CD4-positive, CD25-positive, alpha-beta regulatory T cell (primary cell): ENCODE measurements at regions not wholly inside any gene's neighbourhood (a gene's known extent, or its start where the extent isn't known, plus 50 kb on each side); places are given as distances from the start of the nearest gene placed in this dataset.

Source experiments
- ATAC-seq, 2 donors: fragments of 150-1000 bp; cut with Tn5 transposase; one replicate each; pipeline ENCODE4 v1.10.0; 2021; ENCODE audit warnings: low read depth in 2 of 2, moderate number of reproducible peaks in 2 of 2, moderate library complexity in 1 of 2
- DNase-seq, 3 donors: peaks; one replicate each; pipeline versions ENCODE4 v3.0.0 to v3.0.0-alpha.2; 2012 to 2022; ENCODE audit warnings: mixed read lengths in 1 of 3
- H3K27ac ChIP-seq: one replicate; pipeline ENCODE4 v1.7.0; 2013; ENCODE audit warnings: mild to moderate bottlenecking, low read length; ENCODE audit not compliant: insufficient read depth, poor library complexity, severe bottlenecking
- H3K27me3 ChIP-seq: one replicate; pipeline ENCODE4 v1.7.0; 2013; ENCODE audit warnings: low read length; ENCODE audit not compliant: control insufficient read depth, insufficient read depth
- H3K36me3 ChIP-seq: one replicate; pipeline ENCODE4 v1.7.0; 2013; ENCODE audit warnings: mild to moderate bottlenecking, low read length, moderate library complexity; ENCODE audit not compliant: control insufficient read depth, insufficient read depth
- H3K4me1 ChIP-seq: 2 replicates; pipeline ENCODE4 v1.7.0; 2013; ENCODE audit warnings: mild to moderate bottlenecking, low read length; ENCODE audit not compliant: insufficient read depth, control insufficient read depth, poor library complexity, severe bottlenecking
- H3K4me3 ChIP-seq: one replicate; pipeline ENCODE4 v1.7.0; 2013; ENCODE audit warnings: low read depth, mild to moderate bottlenecking, low read length, moderate library complexity
- H3K9me3 ChIP-seq, 2 experiments: 1 replicate in 1 of 2; 2 replicates in 1 of 2; pipeline ENCODE4 v1.7.0; 2013; ENCODE audit warnings: low read length in 2 of 2, mild to moderate bottlenecking in 1 of 2, moderate library complexity in 1 of 2; ENCODE audit not compliant: control insufficient read depth in 2 of 2
- H3K27ac Mint-ChIP-seq, 3 donors: one replicate each; pipeline ENCODE4 v1.8.0; 2020 to 2022; ENCODE audit warnings: mild to moderate bottlenecking in 3 of 3, mixed read lengths in 3 of 3, moderate library complexity in 2 of 3
- H3K27me3 Mint-ChIP-seq: one replicate; pipeline ENCODE4 v1.8.0; 2022; ENCODE audit warnings: mild to moderate bottlenecking, mixed read lengths
- H3K36me3 Mint-ChIP-seq: one replicate; pipeline ENCODE4 v1.8.0; 2020; ENCODE audit warnings: mixed read lengths
- H3K4me1 Mint-ChIP-seq, 4 donors: one replicate each; pipeline ENCODE4 v1.8.0; 2020 to 2022; ENCODE audit warnings: mixed read lengths in 4 of 4, mild to moderate bottlenecking in 1 of 4
- H3K4me3 Mint-ChIP-seq, 4 donors: one replicate each; pipeline ENCODE4 v1.8.0; 2020 to 2022; ENCODE audit warnings: mild to moderate bottlenecking in 4 of 4, mixed read lengths in 4 of 4, moderate library complexity in 3 of 4
- H3K9me3 Mint-ChIP-seq, 7 donors: one replicate each; pipeline ENCODE4 v1.8.0; 2020 to 2022; ENCODE audit warnings: mixed read lengths in 7 of 7, mild to moderate bottlenecking in 3 of 7, moderate library complexity in 2 of 7

DNA sequence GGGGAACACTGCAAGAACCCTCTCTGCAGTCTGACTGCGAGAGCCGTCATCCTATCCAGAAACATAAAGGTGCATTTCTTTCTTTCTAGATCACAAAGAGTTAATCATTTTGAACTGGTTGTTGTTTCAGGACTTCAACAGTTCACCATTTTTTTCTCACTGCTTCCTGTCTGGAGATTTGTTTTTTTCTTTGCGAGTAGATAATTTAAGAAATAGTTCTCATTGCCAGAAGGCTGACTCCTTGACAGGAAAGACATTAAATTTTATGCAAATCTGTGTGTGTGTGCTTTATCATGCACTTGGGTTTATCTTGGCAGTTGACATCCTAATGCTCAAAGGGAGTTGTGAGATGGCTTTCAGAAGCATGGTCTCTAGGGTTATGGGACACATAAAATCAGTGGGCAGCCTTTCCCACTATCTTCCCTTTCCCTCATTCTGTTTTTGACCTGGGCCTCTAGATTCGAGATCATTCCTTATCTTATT, 123.5 kb upstream of the TBL1XR1 start:
- no peak for ATAC-seq
- peaks cover 4% of the 10 kb centered on the region for H3K36me3 Mint-ChIP-seq
- DNase-seq: peak in 2 of 3 donors; percentile 10 to 53
- no peaks in the 10 kb centered on the region for H3K27me3 Mint-ChIP-seq
- Histone ChIP-seq H3K4me1 (peaks cover 21% of the 10 kb centered on the region), H3K4me3 (no peak overlapping the region), H3K36me3 (no peaks in the 10 kb centered on the region), H3K27me3 (no peaks in the 10 kb centered on the region), H3K27ac (no peak overlapping the region), H3K9me3 (no peaks in the 10 kb centered on the region)
- H3K4me1 Mint-ChIP-seq: peaks cover 16 to 39% (median 37%) of the 10 kb centered on the region in 4 donors
- H3K4me3 Mint-ChIP-seq: peak overlapping the region in 1 of 4 donors; percentile 54
- H3K9me3 Mint-ChIP-seq: peaks cover 0 to 2% (median 0%) of the 10 kb centered on the region in 7 donors
- H3K27ac Mint-ChIP-seq: peak overlapping the region in 1 of 3 donors; percentile 68

DNA sequence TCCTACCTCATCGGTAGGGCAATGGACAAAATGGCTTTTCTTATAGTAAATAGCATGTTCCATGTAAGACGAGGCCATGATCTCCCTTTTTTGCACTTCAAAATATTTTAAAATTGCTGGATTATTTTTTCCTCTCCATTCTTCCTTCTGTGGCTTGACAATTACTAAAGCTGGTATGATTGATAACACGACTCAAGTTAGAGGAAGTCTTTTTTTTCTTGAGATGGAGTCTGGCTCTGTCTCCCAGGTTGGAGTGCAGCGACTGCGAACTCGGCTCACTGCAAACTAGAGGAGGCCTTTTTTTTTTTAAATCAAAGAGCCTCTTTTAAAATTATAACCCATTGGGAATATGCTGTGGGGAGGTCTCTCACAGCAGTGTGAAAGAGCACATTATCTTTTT, 124.5 kb upstream of the TBL1XR1 start:
- Histone ChIP-seq H3K4me1 (peaks cover 21% of the 10 kb centered on the region), H3K27ac (no peak overlapping the region), H3K9me3 (no peaks in the 10 kb centered on the region), H3K36me3 (no peaks in the 10 kb centered on the region), H3K4me3 (no peak overlapping the region), H3K27me3 (no peaks in the 10 kb centered on the region)
- Mint-ChIP-seq H3K36me3 (peaks cover 4% of the 10 kb centered on the region), H3K27ac (peak overlapping the region in 1 of 3 donors; percentile 86), H3K9me3 (peaks cover 0 to 2% (median 0%) of the 10 kb centered on the region in 7 donors), H3K27me3 (no peaks in the 10 kb centered on the region), H3K4me3 (no peak overlapping the region), H3K4me1 (peaks cover 16 to 39% (median 37%) of the 10 kb centered on the region in 4 donors)
- no peak for DNase-seq
- ATAC-seq: no peak

DNA sequence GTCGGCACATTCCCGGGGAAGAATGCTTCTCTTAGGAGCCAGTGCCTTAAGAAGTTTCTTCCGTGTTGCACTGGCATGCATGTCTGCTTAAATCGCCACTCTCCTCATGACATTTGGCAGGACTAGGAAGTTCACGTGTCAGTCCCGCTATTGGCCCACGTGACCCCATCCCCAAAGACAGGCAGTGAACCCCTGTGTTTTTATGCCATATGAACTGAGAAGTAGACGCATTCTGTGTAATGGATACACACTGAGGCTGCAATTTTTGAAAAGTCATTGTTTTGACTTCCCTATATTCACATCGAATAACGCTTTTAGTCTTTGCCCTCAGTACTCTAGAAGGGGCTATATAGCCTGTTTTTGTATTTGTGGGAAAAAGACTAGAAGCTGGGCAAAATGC, 125.6 kb upstream of the TBL1XR1 start:
- Histone ChIP-seq H3K4me3 (no peak overlapping the region), H3K27ac (no peak overlapping the region), H3K27me3 (no peaks in the 10 kb centered on the region), H3K9me3 (no peaks in the 10 kb centered on the region), H3K36me3 (no peaks in the 10 kb centered on the region), H3K4me1 (peaks cover 16% of the 10 kb centered on the region)
- H3K27ac Mint-ChIP-seq: peak overlapping the region in 1 of 3 donors; percentile 23
- peaks cover 0 to 2% (median 0%) of the 10 kb centered on the region in 7 donors for H3K9me3 Mint-ChIP-seq
- no peak for ATAC-seq
- no peak for DNase-seq
- H3K4me3 Mint-ChIP-seq: no peak overlapping the region
- no peaks in the 10 kb centered on the region for H3K27me3 Mint-ChIP-seq
- H3K4me1 Mint-ChIP-seq: peaks cover 13 to 33% (median 30%) of the 10 kb centered on the region in 4 donors
- H3K36me3 Mint-ChIP-seq: peaks cover 4% of the 10 kb centered on the region

DNA sequence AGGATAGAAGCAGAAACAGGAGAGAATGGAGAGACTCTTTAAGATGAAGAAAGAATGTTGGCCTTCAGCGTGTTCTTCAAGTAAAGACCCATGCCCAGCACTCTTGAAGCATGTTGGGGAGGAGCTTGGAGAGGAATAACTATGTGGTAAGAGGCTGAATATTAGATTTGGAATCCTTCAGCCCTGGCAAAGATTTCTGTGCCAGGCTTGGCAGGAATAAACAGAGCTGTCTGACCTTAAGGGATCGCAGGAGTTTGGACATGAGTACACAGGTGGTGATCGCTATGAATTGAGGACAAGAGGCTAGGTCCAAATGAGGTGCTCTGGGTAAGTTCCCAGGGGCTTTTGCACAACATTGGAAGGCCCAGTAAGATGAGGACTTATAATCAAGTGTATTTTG, 132.6 kb upstream of the TBL1XR1 start:
- Mint-ChIP-seq H3K9me3 (peaks cover 0 to 2% (median 0%) of the 10 kb centered on the region in 7 donors), H3K4me3 (no peak overlapping the region), H3K27ac (no peak overlapping the region), H3K4me1 (peaks cover 0 to 10% (median 4%) of the 10 kb centered on the region in 4 donors), H3K27me3 (no peaks in the 10 kb centered on the region), H3K36me3 (no peaks in the 10 kb centered on the region)
- no peaks in the 10 kb centered on the region for H3K4me1 ChIP-seq
- no peaks in the 10 kb centered on the region for H3K36me3 ChIP-seq
- H3K27me3 ChIP-seq: no peaks in the 10 kb centered on the region
- no peak for ATAC-seq
- H3K27ac ChIP-seq: no peak overlapping the region
- DNase-seq: no peak
- H3K9me3 ChIP-seq: no peaks in the 10 kb centered on the region
- no peak overlapping the region for H3K4me3 ChIP-seq

DNA sequence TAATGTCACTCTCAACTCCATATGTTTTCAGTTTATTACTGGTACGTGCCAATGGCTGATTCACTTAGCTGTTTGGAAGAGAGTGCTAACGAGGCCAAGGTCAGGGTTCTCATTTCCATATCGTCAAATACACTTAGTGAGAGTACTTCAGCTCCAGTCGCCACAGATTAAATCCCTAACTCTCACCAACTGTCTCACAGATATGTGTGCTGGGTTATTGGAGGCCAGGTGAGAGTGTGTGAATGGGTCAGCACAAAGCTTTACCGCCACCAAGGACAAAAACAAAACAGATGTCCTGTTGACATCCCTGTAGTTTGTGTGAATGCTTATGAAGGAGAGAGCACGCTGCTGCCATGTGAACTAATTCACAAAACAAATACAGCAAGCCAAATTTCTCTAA, 133.5 kb upstream of the TBL1XR1 start:
- H3K4me1 Mint-ChIP-seq: peaks cover 0 to 10% (median 4%) of the 10 kb centered on the region in 4 donors
- H3K27ac Mint-ChIP-seq: no peak overlapping the region
- Histone ChIP-seq H3K4me1 (no peaks in the 10 kb centered on the region), H3K27me3 (no peaks in the 10 kb centered on the region), H3K27ac (no peak overlapping the region), H3K4me3 (no peak overlapping the region), H3K36me3 (no peaks in the 10 kb centered on the region), H3K9me3 (no peaks in the 10 kb centered on the region)
- H3K36me3 Mint-ChIP-seq: no peaks in the 10 kb centered on the region
- H3K9me3 Mint-ChIP-seq: no peaks in the 10 kb centered on the region
- no peaks in the 10 kb centered on the region for H3K27me3 Mint-ChIP-seq
- H3K4me3 Mint-ChIP-seq: no peak overlapping the region
- ATAC-seq (no peak), DNase-seq (no peak)

DNA sequence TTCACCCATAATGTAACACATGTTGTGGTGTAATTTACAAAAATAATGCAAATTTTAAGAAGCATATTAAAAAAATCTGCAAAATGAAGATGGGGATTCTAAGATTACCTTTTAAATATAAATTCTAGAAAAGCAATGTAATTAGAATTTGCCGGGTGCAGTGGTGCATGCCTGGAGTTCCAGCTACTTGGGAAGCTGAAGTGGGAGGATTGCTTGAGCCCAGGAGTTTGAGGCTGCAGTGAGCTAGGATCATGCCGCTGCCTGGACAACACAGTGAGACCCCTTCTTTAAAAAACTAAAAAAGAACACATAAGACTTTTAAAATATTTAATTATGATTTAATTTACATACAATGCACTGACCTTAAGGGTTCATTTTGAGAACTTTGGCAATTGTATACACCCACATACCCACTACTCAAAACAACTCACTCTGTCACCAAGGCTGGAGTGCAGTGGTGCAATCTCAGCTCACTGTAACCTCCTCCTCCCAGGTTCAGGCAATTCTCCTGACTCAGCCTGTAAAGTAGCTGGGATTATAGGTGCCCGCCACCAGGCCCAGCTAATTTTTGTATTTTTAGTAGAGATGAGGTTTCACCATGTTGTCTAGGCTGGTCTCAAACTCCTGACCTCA, 134.0 kb upstream of the TBL1XR1 start:
- Mint-ChIP-seq H3K36me3 (no peaks in the 10 kb centered on the region), H3K4me1 (peaks cover 0 to 10% (median 6%) of the 10 kb centered on the region in 4 donors), H3K27ac (no peak overlapping the region), H3K4me3 (no peak overlapping the region), H3K9me3 (no peaks in the 10 kb centered on the region), H3K27me3 (no peaks in the 10 kb centered on the region)
- ATAC-seq (no peak), DNase-seq (no peak)
- no peaks in the 10 kb centered on the region for H3K9me3 ChIP-seq
- H3K4me3 ChIP-seq: no peak overlapping the region
- H3K4me1 ChIP-seq: no peaks in the 10 kb centered on the region
- no peaks in the 10 kb centered on the region for H3K36me3 ChIP-seq
- H3K27me3 ChIP-seq: no peaks in the 10 kb centered on the region
- no peak overlapping the region for H3K27ac ChIP-seq

DNA sequence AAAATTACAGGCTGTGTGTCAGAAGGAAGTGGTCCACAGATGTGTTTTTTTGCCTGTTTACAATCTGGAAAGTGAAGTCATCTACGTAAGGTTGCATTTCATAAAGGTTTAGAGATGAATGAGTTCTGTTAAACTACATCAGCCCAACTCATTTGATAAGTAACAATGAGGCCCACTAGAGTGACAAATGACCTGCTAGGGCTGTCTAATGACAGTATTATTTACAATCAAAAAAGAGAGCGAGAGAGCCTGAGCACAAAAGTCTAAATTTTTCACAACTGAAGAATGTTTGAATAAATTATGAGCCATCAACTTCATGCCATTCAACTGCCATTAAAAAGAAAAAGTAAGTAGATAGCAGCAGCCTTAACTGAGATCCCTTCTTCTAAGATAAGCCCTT, 135.7 kb upstream of the TBL1XR1 start:
- Histone ChIP-seq H3K27me3 (no peaks in the 10 kb centered on the region), H3K27ac (no peak overlapping the region), H3K4me1 (peaks cover 3% of the 10 kb centered on the region), H3K9me3 (no peaks in the 10 kb centered on the region), H3K4me3 (no peak overlapping the region), H3K36me3 (no peaks in the 10 kb centered on the region)
- DNase-seq (no peak), ATAC-seq (no peak)
- Mint-ChIP-seq H3K36me3 (no peaks in the 10 kb centered on the region), H3K27me3 (no peaks in the 10 kb centered on the region), H3K27ac (peak overlapping the region in 1 of 3 donors; percentile 47), H3K4me1 (peaks cover 9 to 22% (median 15%) of the 10 kb centered on the region in 4 donors), H3K9me3 (no peaks in the 10 kb centered on the region), H3K4me3 (no peak overlapping the region)
